Psoas muscle (tissue), 7 donors: ENCODE measurements at regions not wholly inside any gene's neighbourhood (a gene's known extent, or its start where the extent isn't known, plus 50 kb on each side); places are given as distances from the start of the nearest gene placed in this dataset.
"Not testable (repeated sequence)": the region's sequence is repeated elsewhere in the genome, so short reads cannot be mapped to it uniquely, and the experiment has no call there.

Experiments used
- ATAC-seq, 4 donors: fragments of 200-7000 bp; cut with Tn5 transposase; one replicate each; pipeline ENCODE4 v1.9.1; 2020; ENCODE audit warnings: moderate library complexity in 3 of 4, mild to moderate bottlenecking in 2 of 4
- DNase-seq, 2 donors: peaks; one replicate each; pipeline ENCODE4 v3.0.0-alpha.2; 2020
- H3K27ac ChIP-seq: fragments of 200-600 bp; one replicate; pipeline ENCODE4 v1.8.0; 2022
- H3K27me3 ChIP-seq, 3 donors: fragments of 200-600 bp in 1 of 3; one replicate each; pipeline versions ENCODE4 v1.6.1 to v1.8.0; 2013 to 2022; ENCODE audit warnings: low read length in 2 of 3, mild to moderate bottlenecking in 2 of 3, moderate library complexity in 1 of 3; ENCODE audit not compliant: insufficient read depth in 3 of 3
- H3K36me3 ChIP-seq, 2 donors: fragments of 200-600 bp in 1 of 2; one replicate each; pipeline versions ENCODE4 v1.6.1 to v1.8.0; 2013 to 2022; ENCODE audit warnings: low read depth in 1 of 2, mild to moderate bottlenecking in 1 of 2, moderate library complexity in 1 of 2; ENCODE audit not compliant: insufficient read depth in 1 of 2
- H3K4me1 ChIP-seq: fragments of 200-600 bp; one replicate; pipeline ENCODE4 v1.8.0; 2022
- H3K4me3 ChIP-seq: fragments of 200-600 bp; one replicate; pipeline ENCODE4 v1.8.0; 2022; ENCODE audit warnings: mild to moderate bottlenecking
- H3K9me3 ChIP-seq: fragments of 200-600 bp; one replicate; pipeline ENCODE4 v1.8.0; 2022
- WGBS, 3 donors: extraction: QIAGEN DNeasy Blood & Tissue Kit; methylation state at CpG; one replicate each; pipeline versions ENCODE4 v1.1.6 to v1.1.7; 2013; 5-methylcytosine and 5-hydroxymethylcytosine counted together
- intact Hi-C, 2 donors: fragments of 100-400 bp; cut with DNase I; formaldehyde crosslinking; loops; one replicate each; pipeline versions ENCODE4 v1.11.0 to v1.14.2; 2022
- TF ChIP-seq, protein P1 (sequence below): fragments of 200-600 bp; IDR thresholded peaks from one replicate; pipeline ENCODE4 v1.8.0; 2022; ENCODE audit warnings: antibody characterized with exemption
- donor health status: healthy with polysubstance abuse.
- donor health status: DM: no; HTN: no; CAD: no; lungs with moderate emphysema.
- donor health status: Bipolar disorder and iron deficiency.
- donor health status: healthy.
- donor health status: DM: yes; HTN: yes; CAD: no.
- donor health status: DM: no; HTN: no; CAD: no.
- donor health status: DM: yes; HTN: yes; CAD: no.

DNA sequence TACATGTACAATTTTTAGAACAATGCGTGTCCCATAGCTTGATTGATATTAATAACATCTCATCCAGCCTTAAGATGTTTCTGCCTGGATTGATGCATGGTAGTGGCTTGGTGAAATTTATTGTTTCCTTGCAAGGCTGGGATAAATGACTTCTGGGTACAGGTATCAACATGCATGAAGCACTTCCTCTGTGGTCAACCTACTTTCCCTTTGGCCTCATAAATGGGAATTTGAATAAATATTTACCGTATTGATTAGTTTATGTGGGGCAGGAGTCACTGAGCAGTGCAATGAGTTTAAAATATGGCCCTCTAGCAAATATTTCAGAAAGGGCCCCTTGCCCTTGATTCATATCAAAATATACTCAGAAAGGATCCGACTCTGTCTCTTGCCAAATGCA is 83.9 kb upstream of the KCNE2 start:
- Histone ChIP-seq H3K27me3 (no peaks in the 10 kb centered on the region), H3K9me3 (no peaks in the 10 kb centered on the region), H3K4me1 (no peaks in the 10 kb centered on the region), H3K36me3 (no peaks in the 10 kb centered on the region), H3K4me3 (no peak overlapping the region), H3K27ac (no peak overlapping the region)
- DNase-seq, result no peak
- ATAC-seq, result no peak
- TF ChIP-seq, protein P1, sequence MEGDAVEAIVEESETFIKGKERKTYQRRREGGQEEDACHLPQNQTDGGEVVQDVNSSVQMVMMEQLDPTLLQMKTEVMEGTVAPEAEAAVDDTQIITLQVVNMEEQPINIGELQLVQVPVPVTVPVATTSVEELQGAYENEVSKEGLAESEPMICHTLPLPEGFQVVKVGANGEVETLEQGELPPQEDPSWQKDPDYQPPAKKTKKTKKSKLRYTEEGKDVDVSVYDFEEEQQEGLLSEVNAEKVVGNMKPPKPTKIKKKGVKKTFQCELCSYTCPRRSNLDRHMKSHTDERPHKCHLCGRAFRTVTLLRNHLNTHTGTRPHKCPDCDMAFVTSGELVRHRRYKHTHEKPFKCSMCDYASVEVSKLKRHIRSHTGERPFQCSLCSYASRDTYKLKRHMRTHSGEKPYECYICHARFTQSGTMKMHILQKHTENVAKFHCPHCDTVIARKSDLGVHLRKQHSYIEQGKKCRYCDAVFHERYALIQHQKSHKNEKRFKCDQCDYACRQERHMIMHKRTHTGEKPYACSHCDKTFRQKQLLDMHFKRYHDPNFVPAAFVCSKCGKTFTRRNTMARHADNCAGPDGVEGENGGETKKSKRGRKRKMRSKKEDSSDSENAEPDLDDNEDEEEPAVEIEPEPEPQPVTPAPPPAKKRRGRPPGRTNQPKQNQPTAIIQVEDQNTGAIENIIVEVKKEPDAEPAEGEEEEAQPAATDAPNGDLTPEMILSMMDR, result no peak
- WGBS, 3 donors, result 73 to 77% (median 75%) methylated on average over 3 of the region's 3 CpGs
- intact Hi-C loops, result no loop called here

DNA sequence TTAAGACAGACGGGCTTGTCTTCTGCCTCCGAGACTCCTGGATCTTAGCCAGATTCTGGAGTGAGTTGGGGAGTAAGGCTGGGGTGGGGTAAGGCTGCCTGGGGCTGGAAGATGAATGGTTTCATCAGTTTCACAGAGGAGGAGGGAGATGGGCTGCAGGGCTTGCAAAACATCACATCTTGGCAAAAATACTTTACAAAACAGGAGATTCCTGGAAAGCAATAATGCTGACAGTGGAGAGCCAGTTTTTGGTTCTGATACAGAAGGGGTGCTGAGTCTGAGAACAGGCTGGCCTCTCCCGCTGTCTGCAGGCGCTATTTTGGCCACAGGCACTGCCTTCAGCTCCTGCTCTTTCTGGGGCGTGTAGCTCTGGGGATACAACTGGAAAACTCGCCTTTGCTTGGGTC is 83.4 kb upstream of the KCNE2 start:
- DNase-seq (peak; percentile 34 to 73), ATAC-seq (peak in 3 of 4 donors; percentile 56 to 76 (median 58))
- no peaks in the 10 kb centered on the region for H3K27me3 ChIP-seq
- TF ChIP-seq, protein P1, result no peak
- no peaks in the 10 kb centered on the region for H3K4me1 ChIP-seq
- H3K4me3 ChIP-seq, result no peak overlapping the region
- H3K36me3 ChIP-seq, result no peaks in the 10 kb centered on the region
- no peak overlapping the region for H3K27ac ChIP-seq
- no peaks in the 10 kb centered on the region for H3K9me3 ChIP-seq
- intact Hi-C loops, result no loop called here
- 49 to 61% (median 60%) methylated on average over 6 of the region's 6 CpGs for WGBS, 3 donors

DNA sequence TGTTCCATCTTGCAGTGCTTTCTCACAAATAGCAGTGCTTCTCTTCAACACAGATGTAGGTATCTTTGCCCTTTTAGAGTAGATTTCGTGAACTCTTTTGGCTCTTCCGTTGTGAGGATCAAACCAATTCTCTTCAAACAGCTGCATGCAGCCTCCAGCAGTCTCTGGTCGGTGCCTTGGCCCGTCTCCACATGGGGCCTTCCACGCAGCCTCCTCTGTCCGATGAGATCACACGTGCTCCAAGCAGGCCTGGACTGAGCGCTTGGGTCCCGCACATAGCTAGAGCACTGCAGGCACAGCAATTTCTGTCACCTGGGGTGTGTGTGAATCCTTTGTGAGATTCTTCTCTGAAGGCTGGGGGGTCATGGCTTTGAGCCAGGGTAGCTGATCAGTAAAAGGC is 82.8 kb upstream of the KCNE2 start:
- no peaks in the 10 kb centered on the region for H3K4me1 ChIP-seq
- peak in 1 of 4 donors; percentile 32 for ATAC-seq
- intact Hi-C loops, result no loop called here
- no peak overlapping the region for H3K27ac ChIP-seq
- H3K4me3 ChIP-seq, result no peak overlapping the region
- no peaks in the 10 kb centered on the region for H3K9me3 ChIP-seq
- TF ChIP-seq, protein P1, result no peak
- 51 to 67% (median 55%) methylated on average over 9 of the region's 9 CpGs for WGBS, 3 donors
- H3K27me3 ChIP-seq, result no peaks in the 10 kb centered on the region
- H3K36me3 ChIP-seq, result no peaks in the 10 kb centered on the region
- peak; percentile 17 to 62 for DNase-seq

DNA sequence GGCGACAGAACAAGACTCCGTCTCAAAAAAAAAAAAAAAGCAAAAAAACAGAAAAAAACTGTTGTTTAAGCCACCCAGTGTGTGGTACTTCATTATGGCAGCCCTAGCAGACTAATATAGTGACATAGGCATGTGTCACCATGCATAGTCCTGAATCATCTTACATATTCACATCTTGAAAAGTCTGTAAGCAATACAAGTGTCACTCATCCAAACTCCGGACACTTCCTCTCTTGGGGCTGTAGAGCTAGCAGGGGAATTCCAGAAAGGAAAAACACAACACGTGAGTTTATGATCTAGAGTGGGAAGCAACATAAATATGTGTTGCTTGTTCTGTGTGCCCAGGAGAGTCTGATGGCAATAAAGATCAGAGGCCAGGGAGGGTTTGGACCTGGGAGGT is 81.6 kb upstream of the KCNE2 start:
- TF ChIP-seq, protein P1, result no peak
- WGBS, 3 donors, result 79 to 81% (median 80%) methylated on average over 4 of the region's 4 CpGs

DNA sequence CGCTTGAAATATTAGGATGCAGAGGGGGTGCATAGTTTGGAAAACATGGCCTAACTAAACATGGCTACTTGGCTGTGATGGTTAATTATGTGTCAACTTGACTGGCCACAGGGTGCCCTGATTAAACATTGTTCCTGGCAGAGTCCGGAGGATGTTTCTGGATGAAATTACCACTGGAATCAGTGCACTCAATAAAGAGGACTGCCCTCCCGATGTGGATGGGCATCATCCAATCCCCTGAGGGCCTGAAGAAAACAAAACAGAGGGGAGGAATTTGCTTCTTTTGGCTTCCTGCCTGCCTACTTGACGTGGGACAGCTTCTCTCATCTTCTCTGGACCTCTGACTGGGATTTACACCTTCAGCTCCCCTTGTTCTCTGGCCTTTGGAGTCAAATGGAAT is 79.1 kb upstream of the KCNE2 start:
- no peaks in the 10 kb centered on the region for H3K36me3 ChIP-seq
- no peak overlapping the region for H3K27ac ChIP-seq
- H3K9me3 ChIP-seq, result no peaks in the 10 kb centered on the region
- DNase-seq, result no peak
- WGBS, 3 donors, result 42 to 64% (median 53%) methylated on average over 4 of the region's 4 CpGs
- H3K4me3 ChIP-seq, result no peak overlapping the region
- H3K27me3 ChIP-seq, result no peaks in the 10 kb centered on the region
- intact Hi-C loops, result no loop called here
- H3K4me1 ChIP-seq, result no peaks in the 10 kb centered on the region
- no peak for ATAC-seq
- TF ChIP-seq, protein P1, result no peak

More for the DNA sequence above, 81.6 kb upstream of the KCNE2 start:
- intact Hi-C loops, result no loop called here
- no peaks in the 10 kb centered on the region for H3K27me3 ChIP-seq
- H3K4me1 ChIP-seq, result no peaks in the 10 kb centered on the region
- H3K9me3 ChIP-seq, result no peaks in the 10 kb centered on the region
- H3K4me3 ChIP-seq, result no peak overlapping the region
- ATAC-seq (no peak), DNase-seq (no peak)
- H3K27ac ChIP-seq, result no peak overlapping the region
- H3K36me3 ChIP-seq, result no peaks in the 10 kb centered on the region

DNA sequence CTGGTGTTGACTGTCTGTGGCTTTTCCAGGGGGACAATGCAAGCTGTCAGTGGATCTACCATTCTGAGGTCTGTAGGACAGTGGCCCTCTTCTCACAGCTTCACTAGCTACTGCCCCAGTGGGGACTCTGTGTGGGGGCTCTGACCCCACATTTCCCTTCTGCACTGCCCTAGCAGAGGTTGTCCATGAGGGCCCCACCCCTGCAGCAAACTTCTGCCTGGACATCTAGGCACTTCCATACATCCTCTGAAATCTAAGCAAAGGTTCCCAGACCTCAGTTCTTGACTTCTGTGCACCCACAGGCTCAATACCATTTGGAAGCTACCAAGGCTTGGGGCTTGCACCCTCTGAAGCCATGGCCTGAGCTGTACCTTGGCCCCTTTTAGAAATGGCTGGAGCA is 75.8 kb upstream of the KCNE2 start:
- H3K4me1 ChIP-seq, ATAC-seq, H3K4me3 ChIP-seq, H3K27ac ChIP-seq, H3K9me3 ChIP-seq, DNase-seq, H3K27me3 ChIP-seq, intact Hi-C loops, H3K36me3 ChIP-seq: not testable (repeated sequence)
